H1 (cell line): ENCODE measurements at regions not wholly inside any gene's neighbourhood (a gene's known extent, or its start where the extent isn't known, plus 50 kb on each side); places are given as distances from the start of the nearest gene placed in this dataset.

ENCODE experiments used
- CTCF ChIA-PET: fragments of 300-600 bp; sonication (Branson Sonifier 250); formaldehyde crosslinking; loops from one replicate; lab custom pipeline; 2021; ENCODE audit not compliant: partially characterized antibody; lab: Charles Lee
- POLR2A ChIA-PET: fragments of 300-600 bp; sonication (Branson Sonifier 250); formaldehyde crosslinking; loops from one replicate; lab custom pipeline; 2021; ENCODE audit warnings: inconsistent platforms; ENCODE audit not compliant: partially characterized antibody; lab: Charles Lee
- DNase-seq, 2 experiments: peaks; one replicate each; pipeline versions ENCODE4 v3.0.0 to v3.0.0-alpha.2; 2010 to 2022; ENCODE audit warnings: low spot score in 2 of 2, low read depth in 1 of 2, mixed read lengths in 1 of 2
- FAIRE-seq: peaks from 2 replicates; lab custom pipeline; 2011; peaks lifted over from hg19 to GRCh38; lab: Jason Lieb, UNC
- H2AFZ ChIP-seq: 2 replicates; pipeline ENCODE4 v1.8.1; 2012; ENCODE audit warnings: low read length, inconsistent platforms
- H2AK5ac ChIP-seq: 2 replicates; pipeline ENCODE4 v1.6.1; 2013; ENCODE audit warnings: low read depth, low read length
- H2BK120ac ChIP-seq: replicated peaks from 2 replicates; pipeline ENCODE3; 2013; ENCODE audit warnings: low read depth, low read length, inconsistent platforms
- H2BK12ac ChIP-seq: 2 replicates; pipeline ENCODE4 v1.6.1; 2013; ENCODE audit warnings: low read depth, low read length
- H2BK15ac ChIP-seq: 2 replicates; pipeline ENCODE4 v1.6.1; 2013; ENCODE audit warnings: low read length
- H2BK20ac ChIP-seq: 2 replicates; pipeline ENCODE4 v1.6.1; 2013; ENCODE audit warnings: low read length
- H2BK5ac ChIP-seq: 2 replicates; pipeline ENCODE4 v1.6.1; 2013; ENCODE audit warnings: low read depth, low read length
- H3K14ac ChIP-seq: 2 replicates; pipeline ENCODE4 v1.6.1; 2013; ENCODE audit warnings: inconsistent platforms; ENCODE audit not compliant: insufficient read length
- H3K18ac ChIP-seq: 2 replicates; pipeline ENCODE4 v1.6.1; 2013; ENCODE audit warnings: low read length; ENCODE audit errors: extremely low read depth
- H3K23ac ChIP-seq: 2 replicates; pipeline ENCODE4 v1.6.1; 2013; ENCODE audit warnings: inconsistent platforms; ENCODE audit not compliant: insufficient read length
- H3K23me2 ChIP-seq: 2 replicates; pipeline ENCODE4 v1.6.1; 2013; ENCODE audit warnings: low read depth, low read length
- H3K27ac ChIP-seq: 2 replicates; pipeline ENCODE4 v1.6.1; 2011; ENCODE audit warnings: low read depth, low read length, inconsistent platforms
- H3K27me3 ChIP-seq, 4 experiments: replicated peaks in 1 of 4; 1 replicate in 1 of 4; 2 replicates in 3 of 4; pipeline versions ENCODE4 v1.6.1 to v1.8.1; 2011 to 2013; ENCODE audit warnings: low read length in 3 of 4, mild to moderate bottlenecking in 3 of 4, inconsistent platforms in 2 of 4, mixed read lengths in 2 of 4, moderate library complexity in 1 of 4; ENCODE audit not compliant: control insufficient read depth in 3 of 4, insufficient read depth in 3 of 4; ENCODE audit errors: extremely low read depth in 1 of 4
- H3K36me3 ChIP-seq, 4 experiments: 2 replicates each; pipeline versions ENCODE4 v1.6.1 to v1.8.1; 2011 to 2013; ENCODE audit warnings: mild to moderate bottlenecking in 4 of 4, low read length in 3 of 4, moderate library complexity in 2 of 4, control low read depth in 1 of 4, inconsistent platforms in 1 of 4; ENCODE audit not compliant: insufficient read depth in 4 of 4, control insufficient read depth in 2 of 4
- H3K4ac ChIP-seq: replicated peaks from 2 replicates; pipeline ENCODE3; 2013; ENCODE audit warnings: low read length, low read depth, mixed read lengths, inconsistent platforms; ENCODE audit not compliant: insufficient read length
- H3K4me1 ChIP-seq, 4 experiments: replicated peaks in 1 of 4; 1 replicate in 1 of 4; 2 replicates in 3 of 4; pipeline versions ENCODE4 v1.6.1 to v1.8.1; 2011 to 2013; ENCODE audit warnings: low read length in 3 of 4, inconsistent platforms in 2 of 4, mixed read lengths in 1 of 4; ENCODE audit not compliant: insufficient read depth in 4 of 4, control insufficient read depth in 3 of 4
- H3K4me2 ChIP-seq, 2 experiments: 2 replicates each; pipeline versions ENCODE4 v1.6.1 to v1.8.1; 2011 to 2013; ENCODE audit warnings: low read depth in 2 of 2, low read length in 2 of 2, control low read depth in 1 of 2, inconsistent platforms in 1 of 2, mild to moderate bottlenecking in 1 of 2; ENCODE audit not compliant: insufficient read depth in 1 of 2
- H3K4me3 ChIP-seq, 4 experiments: fragments of 200-600, 300-600 bp in 1 of 4; sonication (generic), shearing (Covaris generic), sonication (Bioruptor Twin) in 1 of 4; 2 replicates each; pipeline versions ENCODE4 v1.5.1 to v1.8.1; 2011 to 2016; ENCODE audit warnings: low read length in 4 of 4, low read depth in 3 of 4, control low read depth in 2 of 4, inconsistent platforms in 2 of 4, mild to moderate bottlenecking in 2 of 4, mixed read lengths in 1 of 4, moderate library complexity in 1 of 4; ENCODE audit not compliant: insufficient read depth in 2 of 4; ENCODE audit errors: extremely low read depth in 1 of 4
- H3K56ac ChIP-seq: replicated peaks from 2 replicates; pipeline ENCODE3; 2013; ENCODE audit warnings: low read depth, mild to moderate bottlenecking, mixed read lengths, low read length, inconsistent platforms; ENCODE audit not compliant: insufficient read length
- H3K79me1 ChIP-seq: 2 replicates; pipeline ENCODE4 v1.6.1; 2013; ENCODE audit warnings: low read depth, low read length, control low read depth
- H3K79me2 ChIP-seq, 2 experiments: 2 replicates each; pipeline versions ENCODE4 v1.6.1 to v1.8.1; 2012 to 2013; ENCODE audit warnings: low read length in 2 of 2, mild to moderate bottlenecking in 2 of 2, inconsistent platforms in 1 of 2; ENCODE audit not compliant: insufficient read depth in 2 of 2, control insufficient read depth in 1 of 2
- H3K9ac ChIP-seq, 4 experiments: replicated peaks in 1 of 4; 1 replicate in 1 of 4; 2 replicates in 3 of 4; pipeline versions ENCODE4 v1.6.1 to v1.8.1; 2011 to 2013; ENCODE audit warnings: low read depth in 3 of 4, low read length in 3 of 4, control low read depth in 2 of 4, mild to moderate bottlenecking in 2 of 4, moderate library complexity in 2 of 4, inconsistent platforms in 1 of 4; ENCODE audit errors: extremely low read depth in 1 of 4
- H3K9me3 ChIP-seq, 2 experiments: 2 replicates each; pipeline versions ENCODE4 v1.6.1 to v1.8.1; 2012 to 2013; ENCODE audit warnings: mild to moderate bottlenecking in 2 of 2, moderate library complexity in 2 of 2, control low read depth in 1 of 2, inconsistent platforms in 1 of 2, low read depth in 1 of 2, low read length in 1 of 2, mixed read lengths in 1 of 2; ENCODE audit not compliant: insufficient read depth in 2 of 2
- H4K20me1 ChIP-seq, 2 experiments: replicated peaks in 1 of 2; 2 replicates each; pipeline versions ENCODE3 to v1.8.1; 2011 to 2013; ENCODE audit warnings: inconsistent platforms in 2 of 2, low read length in 2 of 2, mild to moderate bottlenecking in 1 of 2; ENCODE audit not compliant: insufficient read depth in 2 of 2, control insufficient read depth in 1 of 2
- H4K5ac ChIP-seq: 2 replicates; pipeline ENCODE4 v1.6.1; 2013; ENCODE audit warnings: low read length, low read depth, mixed read lengths, inconsistent platforms; ENCODE audit not compliant: insufficient read length
- H4K8ac ChIP-seq: 2 replicates; pipeline ENCODE4 v1.8.0; 2013; ENCODE audit warnings: mild to moderate bottlenecking, moderate library complexity, low read length, inconsistent platforms; ENCODE audit not compliant: insufficient read depth; ENCODE audit errors: extremely low read depth
- H4K91ac ChIP-seq: replicated peaks from 2 replicates; pipeline ENCODE3; 2013; ENCODE audit warnings: low read length, mixed read lengths, inconsistent platforms; ENCODE audit not compliant: insufficient read length
- E2F6 ChIP-seq: IDR thresholded peaks from 2 replicates; pipeline ENCODE4 v1.6.1; 2012; ENCODE audit warnings: inconsistent platforms
- EP300 ChIP-seq, 2 experiments: IDR thresholded peaks; 1 replicate in 1 of 2; 2 replicates in 1 of 2; pipeline ENCODE4 v1.6.1; 2011 to 2012; ENCODE audit warnings: low read depth in 2 of 2, low read length in 2 of 2, mild to moderate bottlenecking in 2 of 2, borderline replicate concordance in 1 of 2, inconsistent platforms in 1 of 2, moderate library complexity in 1 of 2
- HDAC6 ChIP-seq: IDR thresholded peaks from one replicate; pipeline ENCODE4 v1.7.1; 2012; ENCODE audit warnings: low read depth, mild to moderate bottlenecking, inconsistent platforms, low read length, moderate library complexity
- JUN ChIP-seq: IDR thresholded peaks from 2 replicates; pipeline ENCODE4 v1.6.1; 2011; ENCODE audit warnings: low read depth, mild to moderate bottlenecking, improper control_type of control experiment, low read length
- POLR2A ChIP-seq, 2 experiments: IDR thresholded peaks; 1 replicate in 1 of 2; 2 replicates in 1 of 2; pipeline ENCODE4 v1.6.1; 2011; ENCODE audit warnings: low read depth in 2 of 2, low read length in 2 of 2, mild to moderate bottlenecking in 2 of 2; ENCODE audit errors: control extremely low read depth in 1 of 2
- SUZ12 ChIP-seq: fragments of 200-600 bp; sonication (generic); IDR thresholded peaks from 2 replicates; pipeline ENCODE4 v1.6.1; 2012; ENCODE audit warnings: mild to moderate bottlenecking, inconsistent platforms, low read length, moderate library complexity, mixed read lengths
- YY1 ChIP-seq: IDR thresholded peaks from 2 replicates; pipeline ENCODE4 v1.6.1; 2011; ENCODE audit warnings: low read depth, mild to moderate bottlenecking, low read length
- WGBS, 2 experiments: shearing (Covaris generic) in 1 of 2; methylation state at CpG; one replicate each; pipeline versions ENCODE4 v1.1.6 to v1.1.7; 2013 to 2015; ENCODE audit warnings: low lambda C conversion rate in 2 of 2, mixed read lengths in 2 of 2, inconsistent platforms in 1 of 2, low coverage in 1 of 2, missing lambda C conversion rate in 1 of 2; ENCODE audit not compliant: insufficient replicate concordance in 2 of 2, insufficient coverage in 1 of 2, insufficient read length in 1 of 2; ENCODE audit errors: extremely low coverage in 1 of 2, missing lambda C conversion rate in 1 of 2; 5-methylcytosine and 5-hydroxymethylcytosine counted together

GRCh38 chr1:30300669-30301068, 422.7 kb downstream of the MATN1 start:
- no peak overlapping the region for H2BK5ac ChIP-seq
- no peak overlapping the region for H2AK5ac ChIP-seq
- H3K9ac ChIP-seq: no peak overlapping the region
- TF ChIP-seq JUN (no peak), EP300 (IDR thresholded peaks at IDR 0.05; ENCODE audit: borderline replicate concordance in 1 of 2, low read depth in 2 of 2, low read length in 2 of 2) (no peak), POLR2A (IDR thresholded peaks at IDR 0.05; ENCODE audit: control extremely low read depth in 1 of 2, low read depth in 2 of 2, low read length in 2 of 2) (no peak), E2F6 (no peak), HDAC6 (no peak), SUZ12 (no peak), YY1 (no peak)
- no peak overlapping the region for H3K4ac ChIP-seq
- H3K4me2 ChIP-seq: no peak overlapping the region
- H2BK12ac ChIP-seq: no peak overlapping the region
- no peaks in the 10 kb centered on the region for H3K23me2 ChIP-seq
- H2AFZ ChIP-seq: no peak overlapping the region
- no peak overlapping the region for H3K18ac ChIP-seq
- no peak overlapping the region for H2BK20ac ChIP-seq
- no peaks in the 10 kb centered on the region for H3K79me2 ChIP-seq
- no peaks in the 10 kb centered on the region for H3K79me1 ChIP-seq
- no peak overlapping the region for H3K27ac ChIP-seq
- no peak overlapping the region for H4K8ac ChIP-seq
- peaks cover 4% of the 10 kb centered on the region in 2 experiments; a peak in 2 of 4 replicates for H3K9me3 ChIP-seq
- no peak overlapping the region for H4K5ac ChIP-seq
- no peak overlapping the region for H2BK120ac ChIP-seq
- no peak overlapping the region for H2BK15ac ChIP-seq
- H3K14ac ChIP-seq: no peak overlapping the region
- DNase-seq (peak in 1 of 2 experiments; percentile 24), FAIRE-seq (no peak)
- CTCF ChIA-PET: interaction anchor here (0.6 kb wide), 1 partner anchor 808 kb away, joined by 3 read pairs; no protein-coding TSS in a partner anchor
- H3K4me1 ChIP-seq: no peaks in the 10 kb centered on the region
- H3K56ac ChIP-seq: no peak overlapping the region
- H3K36me3 ChIP-seq: no peaks in the 10 kb centered on the region
- H4K20me1 ChIP-seq: no peaks in the 10 kb centered on the region
- 94% methylated on average over 5 of the region's 5 CpGs; no CpG with 5 or more reads in 1 of the 2 experiments for WGBS, 2 experiments
- no peak overlapping the region for H3K23ac ChIP-seq
- no peak overlapping the region for H3K4me3 ChIP-seq
- H4K91ac ChIP-seq: no peak overlapping the region
- POLR2A ChIA-PET: interaction anchor here (0.6 kb wide), 1 partner anchor 121 kb away, joined by 3 read pairs; no protein-coding TSS in a partner anchor
- H3K27me3 ChIP-seq: no peaks in the 10 kb centered on the region
